H1 (cell line): ENCODE measurements at regions not wholly inside any gene's neighbourhood (a gene's known extent, or its start where the extent isn't known, plus 50 kb on each side); places are given as distances from the start of the nearest gene placed in this dataset.

Experiments
- CTCF ChIP-seq, 3 experiments: IDR thresholded peaks; 1 replicate in 2 of 3; 2 replicates in 1 of 3; pipeline versions ENCODE4 v1.5.1 to v1.6.1; 2011; ENCODE audit warnings: low read length in 3 of 3, mild to moderate bottlenecking in 3 of 3, inconsistent platforms in 2 of 3, low read depth in 1 of 3, moderate library complexity in 1 of 3; ENCODE audit not compliant: insufficient read depth in 1 of 3; ENCODE audit errors: control extremely low read depth in 1 of 3
- GTF2F1 ChIP-seq: IDR thresholded peaks from 2 replicates; pipeline ENCODE4 v1.6.1; 2012; ENCODE audit warnings: low read depth, low read length, improper control_type of control experiment, borderline replicate concordance
- POLR2A ChIP-seq, 2 experiments: IDR thresholded peaks; 1 replicate in 1 of 2; 2 replicates in 1 of 2; pipeline ENCODE4 v1.6.1; 2011; ENCODE audit warnings: low read depth in 2 of 2, low read length in 2 of 2, mild to moderate bottlenecking in 2 of 2; ENCODE audit errors: control extremely low read depth in 1 of 2
- RXRA ChIP-seq: IDR thresholded peaks from 2 replicates; pipeline ENCODE4 v1.6.1; 2011; ENCODE audit warnings: low read depth, mild to moderate bottlenecking, low read length, moderate library complexity; ENCODE audit not compliant: insufficient read depth
- SUZ12 ChIP-seq: fragments of 200-600 bp; sonication (generic); IDR thresholded peaks from 2 replicates; pipeline ENCODE4 v1.6.1; 2012; ENCODE audit warnings: mild to moderate bottlenecking, inconsistent platforms, low read length, moderate library complexity, mixed read lengths
- USF2 ChIP-seq: IDR thresholded peaks from 2 replicates; pipeline ENCODE4 v1.6.1; 2011; ENCODE audit warnings: low read length, improper control_type of control experiment
- ZNF274 ChIP-seq: IDR thresholded peaks from 2 replicates; pipeline ENCODE4 v1.7.0; 2012; ENCODE audit warnings: low read length, borderline replicate concordance; ENCODE audit errors: extremely low read depth

GRCh38 chr3:84008623-84009022, 950.2 kb upstream of the CADM2 start:
- no peak for TF ChIP-seq ZNF274
- TF ChIP-seq GTF2F1: no peak
- TF ChIP-seq SUZ12: no peak
- TF ChIP-seq USF2: no peak
- TF ChIP-seq CTCF (IDR thresholded peaks at IDR 0.05; ENCODE audit: control extremely low read depth in 1 of 3, insufficient read depth in 1 of 3, low read depth in 1 of 3, low read length in 3 of 3): no peak
- no peak for TF ChIP-seq RXRA
- no peak for TF ChIP-seq POLR2A (IDR thresholded peaks at IDR 0.05; ENCODE audit: control extremely low read depth in 1 of 2, low read depth in 2 of 2, low read length in 2 of 2)
